ENCODE measurements at regions not wholly inside any gene's neighbourhood (a gene's known extent, or its start where the extent isn't known, plus 50 kb on each side); places are given as distances from the start of the nearest gene placed in this dataset.
"Not testable (repeated sequence)": the region's sequence is repeated elsewhere in the genome, so short reads cannot be mapped to it uniquely, and the experiment has no call there.

DNA sequence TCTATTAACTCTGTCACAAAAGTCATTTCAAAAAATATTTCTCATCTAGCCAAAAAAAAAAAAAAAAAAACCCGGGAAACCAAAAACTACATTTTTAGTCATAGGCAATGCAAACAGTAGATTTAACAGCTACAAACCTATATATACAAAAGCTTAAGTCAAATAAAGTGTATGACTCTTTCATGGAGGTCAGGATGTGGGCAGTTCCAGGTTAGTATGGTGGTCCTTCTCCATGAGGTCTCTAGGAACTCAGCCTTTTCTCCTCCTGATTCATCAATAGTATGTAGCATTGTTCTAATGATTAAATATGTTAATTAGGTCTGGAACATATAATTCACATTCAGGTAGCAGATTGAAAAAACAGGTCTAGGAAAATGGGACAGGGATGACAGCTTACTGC is 586.5 kb downstream of the SLC16A7 start:
- ChIA-PET CTCF (no interaction called here), POLR2A (no interaction called here)

DNA sequence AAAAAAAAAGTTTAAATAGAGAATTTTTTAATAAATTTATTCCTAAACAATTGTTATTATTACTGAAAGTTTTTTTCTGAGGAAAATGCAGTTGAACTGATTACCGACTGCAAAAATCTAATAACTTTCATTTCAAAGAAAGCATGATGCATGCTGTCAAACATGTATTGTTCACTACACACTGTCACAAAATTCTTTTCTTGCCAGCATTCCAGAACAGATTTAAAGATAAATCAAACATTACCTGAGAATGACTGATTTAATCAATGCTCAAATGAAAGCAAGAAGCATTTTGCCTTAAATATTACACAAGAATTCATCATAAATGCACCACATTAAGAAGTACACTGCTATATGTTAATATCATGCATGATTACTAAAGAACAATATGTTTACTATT is 588.3 kb downstream of the SLC16A7 start:
- CTCF ChIA-PET: no interaction called here
- POLR2A ChIA-PET: no interaction called here

DNA sequence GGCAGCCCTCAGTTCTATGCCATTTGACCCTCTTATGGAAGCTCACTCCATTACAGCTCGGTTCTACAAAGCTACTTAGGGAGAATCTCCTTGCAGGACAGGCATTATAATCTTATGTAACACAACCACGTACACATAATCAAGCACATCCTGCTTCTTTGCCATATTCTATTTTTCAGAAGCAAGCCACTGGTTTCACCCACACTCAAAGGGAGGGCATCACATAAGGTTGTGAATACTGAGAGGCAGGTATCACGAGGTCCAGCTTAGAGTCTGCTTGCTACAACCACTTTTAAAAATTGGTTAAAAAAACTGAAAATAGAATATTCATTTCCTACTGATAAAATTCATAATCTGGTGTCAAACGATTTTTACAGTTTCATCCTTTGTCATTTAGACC is 589.2 kb downstream of the SLC16A7 start:
- CTCF ChIA-PET: no interaction called here
- POLR2A ChIA-PET: no interaction called here

DNA sequence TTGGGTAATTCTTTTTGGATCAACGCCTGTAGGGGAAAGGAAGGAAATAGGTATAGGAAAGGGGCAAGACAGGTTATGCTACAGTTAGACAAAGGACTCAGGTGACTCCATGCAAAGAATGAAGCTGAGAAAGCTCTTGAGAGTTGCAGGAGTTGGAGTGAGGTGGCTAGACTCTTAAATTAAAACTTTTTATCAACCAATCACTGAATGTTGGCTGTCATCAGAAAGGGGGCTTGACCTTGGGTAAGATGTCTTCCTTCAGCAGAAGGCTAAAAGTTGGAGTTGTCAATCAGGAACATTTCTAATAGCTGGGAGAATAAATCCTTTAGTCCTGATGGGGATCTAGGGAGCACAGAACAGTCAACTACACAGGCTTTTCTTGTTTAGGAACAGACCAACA is 595.4 kb downstream of the SLC16A7 start:
- ChIA-PET POLR2A (no interaction called here), CTCF (no interaction called here)

DNA sequence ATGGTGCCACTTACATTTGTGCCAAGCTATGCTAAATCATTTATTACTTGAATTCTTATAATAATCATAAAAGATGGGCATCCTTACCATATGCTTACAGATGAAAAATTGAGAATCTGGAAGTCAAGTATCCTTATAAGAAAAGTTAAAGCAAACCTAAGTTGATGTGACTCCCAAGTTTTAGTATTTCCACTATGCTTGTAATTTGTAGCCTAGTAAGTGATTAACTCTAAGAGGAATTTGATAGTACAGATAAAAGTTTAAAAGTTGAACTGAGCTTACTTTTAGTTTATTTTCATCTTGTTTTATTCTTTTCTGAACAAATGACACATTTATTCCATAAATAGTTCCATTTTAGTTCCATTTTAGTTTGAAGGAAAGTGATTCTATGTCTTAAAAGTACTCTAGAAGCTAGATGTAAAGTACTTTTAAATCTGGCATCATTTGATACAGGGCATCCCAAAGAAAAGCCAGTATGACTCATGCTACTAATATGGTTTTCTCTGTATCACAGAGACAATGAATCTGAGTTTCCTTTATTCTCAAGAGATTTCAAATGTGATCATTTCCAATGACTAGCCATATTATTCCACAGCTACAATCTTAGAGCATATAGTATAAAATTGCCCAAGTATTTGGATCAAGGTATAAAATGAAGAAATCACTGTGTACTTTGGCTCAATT is 596.0 kb downstream of the SLC16A7 start:
- ChIA-PET POLR2A (no interaction called here), CTCF (no interaction called here)

DNA sequence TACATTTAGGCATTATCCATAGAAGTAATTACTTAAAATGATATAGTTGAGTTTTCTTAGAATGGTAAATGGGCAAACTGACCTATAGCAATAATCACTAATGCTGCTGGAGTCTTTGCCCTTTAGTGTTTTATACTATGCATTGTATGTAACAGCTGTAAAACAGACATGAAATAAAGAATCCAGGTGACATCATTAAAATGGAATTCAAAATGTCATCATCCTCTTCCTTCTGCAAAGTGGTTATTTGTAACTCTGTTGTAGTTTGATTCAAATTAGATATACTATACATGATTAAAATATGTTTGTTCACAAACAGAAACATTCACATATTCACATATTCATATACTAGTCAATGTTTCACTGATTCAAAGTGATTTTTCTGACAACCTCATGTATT is 598.8 kb downstream of the SLC16A7 start:
- POLR2A ChIA-PET: no interaction called here

DNA sequence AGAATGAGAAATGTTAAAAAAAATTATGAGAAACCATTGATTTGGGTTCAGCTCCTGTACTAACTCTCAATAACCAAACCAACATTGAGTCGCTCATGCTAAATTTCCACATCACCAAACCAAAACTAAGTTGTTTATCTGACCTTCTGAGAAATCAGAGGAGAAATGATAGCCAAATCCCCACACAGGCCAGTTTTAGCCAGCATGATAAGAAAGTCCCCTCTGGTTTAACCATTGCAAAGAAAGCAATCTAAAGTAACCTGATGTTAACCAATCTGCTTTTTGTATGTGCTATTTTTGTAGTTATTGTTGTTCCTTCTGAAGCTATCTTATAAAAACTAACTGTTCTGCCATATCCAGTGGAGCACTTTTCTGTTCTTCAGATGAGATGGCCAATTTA is 599.7 kb downstream of the SLC16A7 start:
- ChIA-PET POLR2A (no interaction called here), CTCF (no interaction called here)

More for the DNA sequence above, 598.8 kb downstream of the SLC16A7 start:
- CTCF ChIA-PET: no interaction called here

DNA sequence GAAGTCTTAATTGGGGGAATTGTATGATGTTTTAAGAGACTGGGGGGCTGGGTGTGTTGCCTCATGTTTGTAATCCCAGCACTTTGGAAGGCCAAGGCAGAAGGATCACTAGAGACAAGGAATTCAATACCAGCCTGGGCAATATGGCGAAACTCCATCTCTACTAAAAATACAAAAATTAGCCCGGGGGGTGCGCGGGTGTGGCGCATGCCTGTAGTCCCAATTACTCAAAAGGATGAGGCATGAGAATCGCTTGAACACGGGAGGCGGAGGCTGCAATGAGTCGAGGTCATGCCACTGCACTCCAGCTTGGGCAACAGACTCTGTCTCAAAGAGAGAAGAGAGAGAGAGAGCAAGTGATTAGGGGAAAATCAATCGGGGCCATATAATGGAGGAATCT is 600.5 kb downstream of the SLC16A7 start:
- ChIA-PET POLR2A (no interaction called here), CTCF (no interaction called here)

DNA sequence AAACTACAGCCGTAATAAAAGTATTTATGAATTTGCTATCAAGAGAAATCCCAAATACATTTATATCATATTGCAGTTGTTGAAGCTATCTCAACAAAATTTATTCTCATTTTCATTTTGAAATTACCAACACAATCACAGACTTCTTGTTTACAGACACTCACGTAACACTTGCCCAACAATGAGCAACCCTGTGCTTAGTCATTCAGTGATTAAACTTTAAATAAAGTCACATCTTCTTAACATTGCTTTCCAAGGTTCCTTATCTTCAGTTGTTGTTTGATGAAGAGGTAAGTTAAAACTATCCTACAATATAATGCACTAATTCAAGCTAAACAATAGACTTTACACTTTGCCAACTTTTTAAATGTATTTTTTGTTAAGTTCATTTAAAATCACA is 601.8 kb downstream of the SLC16A7 start:
- POLR2A ChIA-PET: no interaction called here
- CTCF ChIA-PET: no interaction called here

DNA sequence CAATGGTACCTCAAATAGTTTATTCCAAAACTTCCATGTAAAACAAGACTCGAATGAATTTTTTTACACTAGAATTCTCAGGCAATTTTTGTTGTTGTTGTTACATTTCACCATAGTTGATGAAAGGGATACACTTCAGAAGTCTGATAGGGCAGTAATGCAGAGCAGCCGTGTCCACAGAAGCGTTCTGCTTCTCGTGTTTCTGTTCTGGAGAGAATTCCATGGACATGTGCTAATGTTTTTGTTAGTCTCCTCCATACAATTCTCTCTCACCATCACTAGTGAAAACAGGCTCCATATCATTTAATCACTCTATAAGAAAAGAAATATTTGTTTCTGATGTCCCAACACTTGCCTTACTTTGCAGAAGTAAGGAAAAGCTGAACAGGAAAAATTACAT is 606.1 kb downstream of the SLC16A7 start:
- ChIA-PET POLR2A (no interaction called here), CTCF (no interaction called here)

DNA sequence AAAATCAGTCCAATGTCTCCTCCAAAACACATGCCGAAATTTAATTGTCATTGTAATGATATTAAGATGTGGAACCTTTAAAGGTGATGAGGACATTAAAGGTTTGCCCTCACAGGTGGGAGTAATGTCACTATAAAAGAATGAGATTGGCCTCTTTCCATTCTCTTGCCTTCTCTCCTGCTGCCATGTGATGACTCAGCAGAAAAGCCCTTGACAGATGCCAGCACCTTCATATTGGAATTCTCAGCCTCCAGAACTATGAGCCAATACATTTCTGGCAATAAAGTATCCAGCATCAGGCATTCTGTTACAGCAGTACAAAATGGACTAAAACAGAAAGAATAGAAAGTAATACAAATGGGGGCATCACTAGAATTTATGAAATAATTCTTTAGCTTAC is 609.7 kb downstream of the SLC16A7 start:
- CTCF ChIA-PET: no interaction called here
- POLR2A ChIA-PET: no interaction called here

DNA sequence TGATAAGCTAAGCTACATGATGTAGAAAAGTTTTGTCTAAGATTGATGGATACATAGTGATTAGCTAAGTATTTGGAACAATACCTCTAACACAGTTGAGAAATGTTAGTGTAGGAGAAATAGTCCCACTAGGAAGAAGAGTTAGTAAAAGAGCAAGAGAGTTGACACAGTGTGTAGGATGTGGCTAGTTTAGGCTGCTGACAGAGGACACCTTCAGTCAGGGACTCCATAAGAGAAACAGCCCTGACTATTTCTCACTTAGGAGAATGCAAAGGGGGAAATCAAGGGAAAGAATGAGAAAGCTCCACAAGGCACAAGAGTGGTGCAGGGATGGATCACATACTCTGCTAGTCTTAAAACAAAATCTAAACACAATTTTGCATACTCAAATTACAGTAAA is 613.7 kb downstream of the SLC16A7 start:
- CTCF ChIA-PET: no interaction called here
- POLR2A ChIA-PET: no interaction called here

DNA sequence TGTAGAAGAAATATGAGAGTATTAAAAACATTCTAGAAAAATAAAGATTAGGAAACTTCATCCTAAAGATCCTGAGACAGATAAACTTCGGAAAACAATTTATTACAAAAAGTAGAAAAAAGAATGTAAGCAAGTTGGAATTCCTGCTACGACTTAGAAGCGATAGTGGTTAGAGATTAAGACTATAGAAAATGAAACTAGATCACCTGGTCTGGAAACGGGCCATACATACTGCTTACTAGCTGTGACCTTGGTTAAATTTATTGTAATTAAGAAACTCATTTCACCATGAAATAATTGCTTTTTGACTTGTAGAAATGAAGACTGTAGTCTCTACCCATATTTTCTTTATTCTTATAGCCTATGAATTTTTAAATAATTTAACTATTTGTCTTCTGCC is 614.1 kb downstream of the SLC16A7 start:
- ChIA-PET POLR2A (no interaction called here), CTCF (no interaction called here)

DNA sequence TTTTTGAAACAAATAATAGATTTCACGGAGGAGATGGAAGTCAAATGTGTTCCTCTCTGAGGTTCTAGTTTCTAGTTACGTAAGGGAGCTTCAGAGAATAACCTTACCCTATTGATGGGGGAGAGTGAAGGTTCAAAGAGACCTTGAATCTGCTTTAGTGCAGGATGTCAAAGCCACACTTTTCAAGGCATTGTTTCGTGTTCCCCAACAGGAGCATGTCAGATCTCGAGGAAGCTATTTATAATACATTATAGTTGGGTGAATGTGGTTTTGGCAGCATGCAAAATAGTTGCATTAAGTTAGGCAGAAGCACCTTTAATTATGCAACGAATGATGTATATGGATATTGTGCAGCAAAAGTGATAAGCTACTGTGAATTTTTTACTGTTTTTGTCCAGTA is 614.9 kb downstream of the SLC16A7 start:
- CTCF ChIA-PET: no interaction called here
- POLR2A ChIA-PET: no interaction called here

DNA sequence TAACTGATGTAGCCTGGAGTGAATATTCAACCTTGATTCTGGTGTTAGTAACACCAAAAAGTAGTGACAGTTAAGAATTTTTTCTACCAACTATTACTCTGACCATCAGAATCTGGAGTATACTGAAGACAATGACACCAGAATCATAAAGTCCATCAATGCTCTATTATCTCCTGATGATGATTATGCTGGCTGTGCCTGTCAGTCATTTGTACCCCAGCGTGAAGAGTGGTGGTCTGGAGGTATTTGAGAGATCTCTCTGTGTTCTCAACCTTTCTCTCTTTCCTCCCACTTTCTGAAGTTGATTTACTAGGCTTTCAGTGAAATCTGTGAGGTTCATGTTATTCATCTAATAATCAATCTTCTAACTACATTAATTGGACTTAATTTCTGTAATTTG is 615.4 kb downstream of the SLC16A7 start:
- POLR2A ChIA-PET: no interaction called here
- CTCF ChIA-PET: no interaction called here

DNA sequence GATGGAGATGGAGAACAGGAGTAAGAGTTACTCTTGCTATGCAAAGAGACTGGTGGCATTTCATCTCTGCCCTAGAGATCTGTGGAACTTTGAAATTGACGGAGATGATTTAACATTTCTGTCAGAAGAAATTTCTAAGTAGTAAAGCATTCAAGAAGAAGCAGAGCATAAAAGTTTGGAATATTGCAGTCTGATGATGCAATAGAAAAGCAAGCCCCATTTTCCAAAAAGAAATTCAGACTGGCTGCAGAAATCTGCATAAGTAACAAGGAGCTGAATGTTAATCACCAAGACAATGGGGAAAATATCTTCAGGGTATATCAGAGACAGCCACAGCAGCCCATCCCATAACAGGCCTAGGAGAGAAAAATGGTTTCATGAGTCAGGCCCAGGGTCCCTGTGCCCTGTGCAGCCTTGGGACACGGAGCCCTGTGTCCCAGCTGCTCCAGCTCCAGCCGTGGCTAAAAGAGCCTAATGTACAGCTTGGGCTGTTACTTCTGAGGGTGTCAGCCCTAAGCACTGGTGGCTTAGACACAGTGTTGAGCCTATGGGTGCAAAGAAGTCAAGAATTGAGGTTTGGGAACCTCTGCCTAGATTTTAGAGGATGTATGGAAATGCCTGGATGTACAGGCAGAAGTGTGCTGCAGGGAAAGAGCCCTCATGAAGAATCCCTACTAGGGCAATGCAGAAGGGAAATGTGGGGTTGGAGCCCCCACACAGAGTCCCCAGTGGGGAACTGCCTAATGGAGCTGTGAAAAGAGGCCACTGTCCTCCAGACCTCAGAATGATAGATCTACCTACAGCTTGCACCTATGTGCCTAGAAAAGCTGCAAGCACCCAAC is 616.6 kb downstream of the SLC16A7 start:
- ChIA-PET CTCF (no interaction called here), POLR2A (no interaction called here)

DNA sequence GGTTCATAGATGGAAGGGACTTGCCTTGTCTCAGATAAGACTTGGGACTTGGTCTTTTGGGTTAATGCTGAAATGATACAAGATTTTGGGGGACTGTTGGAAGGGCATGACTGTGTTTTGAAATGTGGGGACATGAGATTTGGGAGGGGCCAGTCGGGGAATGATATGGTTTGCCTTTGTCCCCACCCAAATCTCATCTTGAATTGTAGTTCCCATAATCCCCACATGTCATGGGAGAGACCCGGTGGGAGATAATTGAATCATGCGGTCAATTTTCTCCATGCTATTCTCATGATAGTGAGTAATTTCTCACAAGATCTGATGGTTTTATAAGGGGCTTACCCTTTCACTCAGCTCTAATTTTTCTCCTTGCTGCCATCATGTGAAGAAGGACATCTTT is 617.4 kb downstream of the SLC16A7 start:
- CTCF ChIA-PET, POLR2A ChIA-PET: not testable (repeated sequence)

DNA sequence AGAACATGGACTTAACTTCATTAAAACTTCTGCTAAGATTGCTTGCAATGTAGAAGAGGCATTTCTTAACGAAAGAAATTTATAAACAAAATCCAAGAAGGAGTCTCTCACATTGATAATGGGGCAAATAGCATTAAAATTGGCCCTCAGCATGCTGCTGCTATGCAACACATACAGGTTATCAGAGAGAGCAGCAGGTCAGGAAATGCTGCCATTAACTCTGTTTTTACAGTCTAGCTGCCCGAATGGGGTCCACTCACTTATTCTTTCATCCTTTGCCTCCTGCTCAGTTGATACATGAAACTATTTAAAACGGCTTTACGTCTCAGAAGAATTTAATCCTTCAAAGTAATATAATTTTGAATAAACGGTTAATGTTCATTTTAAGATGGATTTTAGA is 620.4 kb downstream of the SLC16A7 start:
- CTCF ChIA-PET: no interaction called here
- POLR2A ChIA-PET: no interaction called here

DNA sequence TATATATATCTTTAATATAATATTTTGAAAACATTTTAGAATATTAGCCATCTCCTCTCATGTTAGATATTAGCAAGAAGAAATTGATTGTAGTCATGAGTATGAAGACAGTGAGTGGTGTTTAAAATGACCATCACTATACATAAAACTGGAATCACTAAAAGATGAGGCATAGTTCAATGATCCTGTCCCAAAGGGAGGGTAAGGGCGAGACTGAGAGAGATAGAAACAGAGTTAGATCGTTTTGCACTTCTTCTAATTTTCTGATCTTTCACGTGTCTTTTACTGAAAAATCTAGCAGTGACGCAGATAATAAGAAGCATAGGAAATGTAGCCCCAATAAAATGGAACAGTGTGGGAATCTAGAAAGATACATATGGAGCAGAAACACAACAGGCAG is 627.4 kb downstream of the SLC16A7 start:
- POLR2A ChIA-PET: no interaction called here
- CTCF ChIA-PET: no interaction called here

DNA sequence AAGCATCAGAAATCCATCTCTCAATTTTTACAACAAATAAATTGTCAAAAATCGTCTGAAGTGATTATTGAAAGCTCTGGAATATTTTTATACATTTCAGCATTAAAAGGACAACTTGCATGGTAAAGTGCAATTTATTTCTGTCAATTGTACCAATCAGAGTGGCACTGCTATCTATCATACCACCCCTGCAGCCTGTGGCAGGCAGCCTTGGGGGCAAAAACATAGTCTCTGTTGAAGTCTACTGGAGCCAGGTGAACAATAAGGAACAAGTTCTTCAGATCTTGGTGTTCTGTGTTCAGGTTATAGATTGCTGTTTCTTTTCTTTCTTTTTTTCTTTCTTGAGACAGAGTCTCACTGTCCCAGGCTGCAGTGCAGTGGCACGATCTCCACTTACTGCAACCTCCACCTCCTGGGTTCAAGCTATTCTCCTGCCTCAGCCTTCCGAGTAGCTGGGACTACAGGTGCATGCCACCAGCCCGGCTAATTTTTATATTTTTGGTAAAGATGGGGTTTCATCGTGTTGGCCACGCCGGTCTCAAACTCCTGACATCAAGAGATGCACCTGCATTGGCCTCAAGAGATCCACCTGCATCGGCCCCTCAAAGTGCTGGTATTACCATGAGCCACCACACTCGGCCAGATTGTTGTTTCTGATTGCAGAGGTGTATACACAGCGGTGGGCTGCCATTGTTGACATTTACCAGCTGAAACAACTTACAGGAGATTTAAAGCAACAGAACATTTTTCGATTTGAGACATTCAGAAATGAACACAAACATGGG is 629.6 kb downstream of the SLC16A7 start:
- ChIA-PET POLR2A (no interaction called here), CTCF (no interaction called here)

DNA sequence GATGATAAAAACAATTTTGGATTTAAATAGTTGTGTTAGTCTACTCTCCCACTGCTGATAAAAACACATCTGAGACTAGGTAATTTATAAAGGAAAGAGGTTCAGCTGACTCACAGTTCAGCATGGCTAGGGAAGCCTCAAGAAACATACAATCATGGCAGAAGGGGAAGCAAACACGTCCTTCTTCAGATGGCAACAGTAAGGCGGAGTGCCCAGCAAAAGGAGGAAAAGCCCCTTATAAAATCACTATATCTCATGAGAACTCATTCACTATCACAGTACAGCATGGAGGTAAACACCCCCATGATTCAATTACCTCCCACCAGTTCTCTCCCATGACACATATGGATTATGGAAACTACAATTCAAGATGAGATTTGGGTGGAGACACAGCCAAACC is 632.1 kb downstream of the SLC16A7 start:
- POLR2A ChIA-PET: no interaction called here
- CTCF ChIA-PET: no interaction called here

DNA sequence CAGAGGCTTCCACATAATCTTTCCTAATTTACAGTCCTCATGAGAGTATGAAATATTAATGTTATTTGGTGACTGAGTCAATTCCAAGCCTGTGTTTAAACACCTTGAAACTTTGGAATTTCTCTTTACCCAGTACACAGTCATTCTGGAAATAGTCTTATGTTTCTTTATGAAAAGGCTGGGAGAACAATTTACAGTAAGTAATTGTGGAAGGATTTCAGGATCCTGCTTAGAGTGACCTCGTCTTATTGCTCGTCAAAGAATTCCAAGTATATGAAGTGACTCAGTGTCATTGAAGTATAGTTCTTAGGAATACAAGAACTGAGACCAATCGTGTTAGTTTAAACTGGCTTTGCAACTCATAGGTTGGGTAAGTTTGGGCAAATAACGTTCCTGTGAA is 634.2 kb downstream of the SLC16A7 start:
- ChIA-PET POLR2A (no interaction called here), CTCF (no interaction called here)

Measured in activated CD8-positive, alpha-beta memory T cell treated with anti-CD3 and anti-CD28 coated beads for 36 hours (primary cell).